ENCODE measurements at regions not wholly inside any gene's neighbourhood (a gene's known extent, or its start where the extent isn't known, plus 50 kb on each side); places are given as distances from the start of the nearest gene placed in this dataset.

DNA sequence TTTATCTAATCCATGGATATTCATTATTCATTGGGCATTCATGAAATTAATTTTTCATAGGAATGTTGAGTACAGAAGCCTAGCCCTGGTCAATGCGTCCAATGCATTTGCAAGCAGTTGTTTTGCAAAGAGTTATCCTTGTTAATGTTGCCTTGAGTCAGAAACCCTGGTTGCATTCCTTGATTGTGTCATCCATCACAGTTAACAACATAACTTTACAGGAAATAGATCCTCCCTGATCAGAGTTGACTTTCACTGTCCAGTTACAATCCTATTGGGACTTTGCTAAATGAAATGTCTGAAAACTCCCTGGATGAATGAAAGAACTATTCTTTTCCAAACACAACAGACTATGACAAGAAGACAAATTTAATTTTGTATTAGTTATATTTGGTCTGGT is 924.3 kb upstream of the SLIT2 start:
- Histone ChIP-seq H2AFZ (no peak overlapping the region), H3K36me3 (ENCODE audit: low read depth) (no peaks in the 10 kb centered on the region), H3K9me3 (ENCODE audit: insufficient read depth, low read depth) (no peaks in the 10 kb centered on the region), H3K4me1 (replicated peaks; ENCODE audit: insufficient read depth) (no peaks in the 10 kb centered on the region), H3K9me2 (ENCODE audit: insufficient read depth) (no peaks in the 10 kb centered on the region), H3K79me2 (ENCODE audit: low read depth) (no peaks in the 10 kb centered on the region), H3F3A (ENCODE audit: insufficient read depth, low read depth) (no peaks in the 10 kb centered on the region), H4K20me1 (ENCODE audit: insufficient read depth) (no peaks in the 10 kb centered on the region), H3K27ac (no peak overlapping the region), H3K4me2 (no peak overlapping the region), H3K4me3 (no peak overlapping the region), H3K27me3 (ENCODE audit: insufficient read depth, low read depth) (no peaks in the 10 kb centered on the region)
- POLR2A ChIA-PET (ENCODE audit: unreplicated experiment) = no interaction called here
- CTCF ChIA-PET = no interaction called here
- TF ChIP-seq CTCF (conservative IDR thresholded peaks at IDR 0.05) (no peak), EZH2 (IDR thresholded peaks at IDR 0.05; ENCODE audit: low read depth) (no peak)
- no peak for DNase-seq
- intact Hi-C loops (cut with micrococcal nuclease; ENCODE audit: unreplicated experiment) = no loop called here
- BruUV-seq (replicated peaks) = no TSS peak

DNA sequence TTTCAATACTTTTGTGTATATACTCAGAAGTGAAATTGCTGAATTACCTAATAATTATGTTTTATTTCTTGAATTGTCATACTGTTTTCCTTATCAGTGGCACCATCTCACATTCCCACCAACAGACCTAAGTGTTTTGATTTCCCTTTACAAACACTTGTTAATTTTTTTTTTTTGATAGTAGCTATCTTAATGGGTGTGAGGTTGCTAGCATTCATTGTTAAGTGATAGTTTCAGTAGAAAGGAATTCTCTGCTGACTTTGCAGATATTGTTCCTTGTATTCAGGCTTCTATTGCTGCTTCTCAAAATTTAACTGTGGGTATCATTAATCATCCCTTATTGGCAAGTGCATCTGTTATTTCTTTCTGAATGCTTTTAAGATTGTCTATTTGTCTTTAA is 927.5 kb upstream of the SLIT2 start:
- POLR2A ChIA-PET (ENCODE audit: unreplicated experiment) = interaction anchor here (0.6 kb wide), 1 partner anchor 323 kb away, joined by 3 read pairs; no protein-coding TSS in a partner anchor
- no peaks in the 10 kb centered on the region for H3K36me3 ChIP-seq (ENCODE audit: low read depth)
- no peak for DNase-seq
- TF ChIP-seq CTCF (conservative IDR thresholded peaks at IDR 0.05) = no peak
- no peak for TF ChIP-seq EZH2 (IDR thresholded peaks at IDR 0.05; ENCODE audit: low read depth)
- H3K27me3 ChIP-seq (ENCODE audit: insufficient read depth, low read depth) = no peaks in the 10 kb centered on the region
- CTCF ChIA-PET = interaction anchor here (0.6 kb wide), 1 partner anchor 160 kb away, joined by 3 read pairs; no protein-coding TSS in a partner anchor
- H3K4me3 ChIP-seq = no peak overlapping the region
- no peaks in the 10 kb centered on the region for H4K20me1 ChIP-seq (ENCODE audit: insufficient read depth)
- no peak overlapping the region for H3K4me2 ChIP-seq
- no peaks in the 10 kb centered on the region for H3F3A ChIP-seq (ENCODE audit: insufficient read depth, low read depth)
- no peak overlapping the region for H3K27ac ChIP-seq
- H3K79me2 ChIP-seq (ENCODE audit: low read depth) = no peaks in the 10 kb centered on the region
- intact Hi-C loops (cut with micrococcal nuclease; ENCODE audit: unreplicated experiment) = no loop called here
- no TSS peak for BruUV-seq (replicated peaks)
- H3K9me3 ChIP-seq (ENCODE audit: insufficient read depth, low read depth) = no peaks in the 10 kb centered on the region
- H3K4me1 ChIP-seq (replicated peaks; ENCODE audit: insufficient read depth) = no peaks in the 10 kb centered on the region
- H2AFZ ChIP-seq = no peak overlapping the region
- H3K9me2 ChIP-seq (ENCODE audit: insufficient read depth) = no peaks in the 10 kb centered on the region

- no TSS peak for BruUV-seq (replicated peaks)
- H3K4me2 ChIP-seq = no peak overlapping the region
- no peak for DNase-seq
- no peaks in the 10 kb centered on the region for H3F3A ChIP-seq (ENCODE audit: insufficient read depth, low read depth)
- no peak overlapping the region for H2AFZ ChIP-seq
- no peak for TF ChIP-seq EZH2 (IDR thresholded peaks at IDR 0.05; ENCODE audit: low read depth)
- TF ChIP-seq CTCF (conservative IDR thresholded peaks at IDR 0.05) = no peak
- H3K4me1 ChIP-seq (replicated peaks; ENCODE audit: insufficient read depth) = no peaks in the 10 kb centered on the region
- H3K79me2 ChIP-seq (ENCODE audit: low read depth) = no peaks in the 10 kb centered on the region
- CTCF ChIA-PET = no interaction called here
- H3K36me3 ChIP-seq (ENCODE audit: low read depth) = no peaks in the 10 kb centered on the region
- no peaks in the 10 kb centered on the region for H3K27me3 ChIP-seq (ENCODE audit: insufficient read depth, low read depth)
- H4K20me1 ChIP-seq (ENCODE audit: insufficient read depth) = no peaks in the 10 kb centered on the region
- H3K27ac ChIP-seq = no peak overlapping the region
- no peaks in the 10 kb centered on the region for H3K9me2 ChIP-seq (ENCODE audit: insufficient read depth)
- no peak overlapping the region for H3K4me3 ChIP-seq
- intact Hi-C loops (cut with micrococcal nuclease; ENCODE audit: unreplicated experiment) = no loop called here
- H3K9me3 ChIP-seq (ENCODE audit: insufficient read depth, low read depth) = no peaks in the 10 kb centered on the region
- POLR2A ChIA-PET (ENCODE audit: unreplicated experiment) = interaction anchor here (0.5 kb wide), 1 partner anchor 832 kb away, joined by 4 read pairs; no protein-coding TSS in a partner anchor
Measured at GRCh38 chr4:19319607-19320006, 932.1 kb upstream of the SLIT2 start.

Measured in PC-9 (cell line).